Endothelial cell of umbilical vein (primary cell): ENCODE measurements at regions not wholly inside any gene's neighbourhood (a gene's known extent, or its start where the extent isn't known, plus 50 kb on each side); places are given as distances from the start of the nearest gene placed in this dataset.

Experiments used
- BruUV-seq: library from RNA; stranded (reverse); fragments of 400-500 nt; replicated peaks from 2 replicates; lab custom pipeline; 2021; lab: Mats Ljungman, UMichigan
- CTCF ChIA-PET: fragments of 300-600, 350-600 bp; sonication (Branson Sonifier 250); formaldehyde crosslinking; loops from one replicate; lab custom pipeline; 2021; ENCODE audit warnings: antibody characterized with exemption, inconsistent platforms; lab: Charles Lee
- POLR2A ChIA-PET: fragments of 300-600, 350-600 bp; sonication (Branson Sonifier 250); formaldehyde crosslinking; loops from one replicate; lab custom pipeline; 2021; ENCODE audit warnings: antibody characterized with exemption, inconsistent platforms; lab: Charles Lee
- DNase-seq: peaks from one replicate; pipeline ENCODE4 v3.0.0-alpha.2; 2011; ENCODE audit warnings: low read depth, low spot score
- FAIRE-seq: peaks from 2 replicates; lab custom pipeline; 2011; peaks lifted over from hg19 to GRCh38; lab: Jason Lieb, UNC
- H2AFZ ChIP-seq: 2 replicates; pipeline ENCODE4 v1.6.0; 2012; ENCODE audit warnings: low read depth, low read length, control low read depth, inconsistent platforms
- H3K27ac ChIP-seq: 2 replicates; pipeline ENCODE4 v1.5.1; 2011; ENCODE audit warnings: low read depth, mild to moderate bottlenecking, control low read depth, low read length, moderate library complexity; ENCODE audit not compliant: insufficient read depth
- H3K27me3 ChIP-seq, 2 experiments: 2 replicates each; pipeline versions ENCODE4 v1.6.0 to v1.6.1; 2011; ENCODE audit warnings: low read length in 2 of 2, mixed read lengths in 1 of 2; ENCODE audit not compliant: control insufficient read depth in 2 of 2, insufficient read depth in 2 of 2
- H3K36me3 ChIP-seq, 2 experiments: 2 replicates in 1 of 2; 3 replicates in 1 of 2; pipeline ENCODE4 v1.5.1; 2011; ENCODE audit warnings: low read length in 2 of 2, mild to moderate bottlenecking in 1 of 2, moderate library complexity in 1 of 2; ENCODE audit not compliant: control insufficient read depth in 2 of 2, insufficient read depth in 2 of 2; ENCODE audit errors: extremely low read depth in 1 of 2
- H3K4me1 ChIP-seq: 3 replicates; pipeline ENCODE4 v1.5.1; 2011; ENCODE audit warnings: mild to moderate bottlenecking, low read length; ENCODE audit not compliant: control insufficient read depth, insufficient read depth; ENCODE audit errors: extremely low read depth
- H3K4me2 ChIP-seq: 2 replicates; pipeline ENCODE4 v1.6.1; 2011; ENCODE audit warnings: low read length, control low read depth, mixed read lengths; ENCODE audit not compliant: insufficient read depth
- H3K4me3 ChIP-seq, 3 experiments: fragments of 200-600 bp in 1 of 3; sonication (generic), shearing (Covaris generic) in 1 of 3; replicated peaks in 1 of 3; 2 replicates each; pipeline ENCODE4 v1.5.1; 2011 to 2016; ENCODE audit warnings: control low read depth in 3 of 3, low read length in 3 of 3, mild to moderate bottlenecking in 2 of 3, inconsistent platforms in 1 of 3, low read depth in 1 of 3, moderate library complexity in 1 of 3; ENCODE audit not compliant: insufficient read depth in 1 of 3
- H3K79me2 ChIP-seq: 2 replicates; pipeline ENCODE4 v1.6.0; 2012; ENCODE audit warnings: low read length, inconsistent platforms; ENCODE audit not compliant: control insufficient read depth, insufficient read depth
- H3K9ac ChIP-seq: replicated peaks from 2 replicates; pipeline ENCODE3; 2011; ENCODE audit warnings: low read length, control low read depth; ENCODE audit not compliant: insufficient read depth; ENCODE audit errors: extremely low read depth
- H3K9me1 ChIP-seq: replicated peaks from 3 replicates; pipeline ENCODE4 v1.6.0; 2011; ENCODE audit warnings: mild to moderate bottlenecking, low read length; ENCODE audit not compliant: control insufficient read depth, insufficient read depth; ENCODE audit errors: extremely low read depth
- H3K9me3 ChIP-seq: replicated peaks from 2 replicates; pipeline ENCODE4 v1.5.1; 2012; ENCODE audit warnings: low read length, inconsistent platforms; ENCODE audit not compliant: control insufficient read depth, insufficient read depth
- H4K20me1 ChIP-seq: replicated peaks from 2 replicates; pipeline ENCODE3; 2011; ENCODE audit warnings: mild to moderate bottlenecking, low read length; ENCODE audit not compliant: control insufficient read depth, insufficient read depth; ENCODE audit errors: extremely low read depth
- CTCF ChIP-seq, 2 donors: IDR thresholded peaks; 1 replicate in 1 of 2; 2 replicates in 1 of 2; pipeline ENCODE4 v1.5.1; 2011; ENCODE audit warnings: low read length in 2 of 2, mild to moderate bottlenecking in 2 of 2, moderate library complexity in 2 of 2, control low read depth in 1 of 2, inconsistent platforms in 1 of 2, low read depth in 1 of 2; ENCODE audit not compliant: insufficient read depth in 1 of 2; ENCODE audit errors: extremely low read depth in 1 of 2
- EZH2 ChIP-seq: IDR thresholded peaks from 2 replicates; pipeline ENCODE4 v1.6.1; 2012; ENCODE audit warnings: borderline replicate concordance, low read depth, mild to moderate bottlenecking, moderate library complexity, low read length, inconsistent platforms; ENCODE audit not compliant: severe bottlenecking
- FOS ChIP-seq: IDR thresholded peaks from 2 replicates; pipeline ENCODE4 v1.6.1; 2011; ENCODE audit warnings: mild to moderate bottlenecking, low read length, moderate library complexity, borderline replicate concordance; ENCODE audit not compliant: insufficient read depth
- GATA2 ChIP-seq: IDR thresholded peaks from 2 replicates; pipeline ENCODE4 v1.7.0; 2011; ENCODE audit warnings: low read depth, mild to moderate bottlenecking, moderate library complexity, mixed read lengths, low read length; ENCODE audit not compliant: insufficient read length, insufficient read depth
- JUN ChIP-seq: IDR thresholded peaks from 2 replicates; pipeline ENCODE4 v1.6.1; 2011; ENCODE audit warnings: borderline replicate concordance, low read depth; ENCODE audit not compliant: insufficient read length, insufficient read depth
- MAX ChIP-seq: IDR thresholded peaks from 2 replicates; pipeline ENCODE4 v1.6.1; 2011; ENCODE audit not compliant: insufficient read depth, insufficient read length
- MYC ChIP-seq: IDR thresholded peaks from one replicate; pipeline ENCODE4 v1.6.1; 2011; ENCODE audit warnings: mild to moderate bottlenecking, low read depth, low read length
- POLR2A ChIP-seq: IDR thresholded peaks from 2 replicates; pipeline ENCODE4 v1.6.1; 2012; ENCODE audit warnings: low read depth, mild to moderate bottlenecking, control low read depth, low read length
- POLR2AphosphoS5 ChIP-seq: IDR thresholded peaks from 2 replicates; pipeline ENCODE4 v1.6.1; 2012; ENCODE audit warnings: low read depth, mild to moderate bottlenecking, control low read depth, low read length, moderate library complexity; ENCODE audit not compliant: insufficient read depth
- dilution Hi-C: fragments of 300-500 bp; cut with MboI; formaldehyde crosslinking; loops from one replicate; pipeline ENCODE4 v1.15.0; 2019; ENCODE audit warnings: low sequenced_read_pairs; ENCODE audit not compliant: extremely low pct_ligation_motif_present
- intact Hi-C: fragments of 100-400 bp; cut with micrococcal nuclease; formaldehyde crosslinking; loops from one replicate; pipeline ENCODE4 v1.10.0; 2022

GRCh38 chr11:116184763-116185162 is 588.0 kb downstream of the BUD13 start:
- no peaks in the 10 kb centered on the region for H4K20me1 ChIP-seq
- FAIRE-seq: no peak

More at GRCh38 chr11:116184763-116185162, 588.0 kb downstream of the BUD13 start:
- dilution Hi-C loops: no loop called here
- ChIA-PET POLR2A (no interaction called here), CTCF (no interaction called here)
- no peaks in the 10 kb centered on the region for H3K4me1 ChIP-seq
- H3K9me3 ChIP-seq: no peaks in the 10 kb centered on the region
- no peaks in the 10 kb centered on the region for H3K36me3 ChIP-seq
- no peak overlapping the region for H3K4me2 ChIP-seq
- H3K27ac ChIP-seq: no peak overlapping the region
- H3K9ac ChIP-seq: no peak overlapping the region
- intact Hi-C loops: no loop called here
- no peak for TF ChIP-seq FOS
- no peak for TF ChIP-seq CTCF (IDR thresholded peaks at IDR 0.05; ENCODE audit: extremely low read depth in 1 of 2, insufficient read depth in 1 of 2, low read depth in 1 of 2, low read length in 2 of 2)
- TF ChIP-seq GATA2: no peak
- no peak for TF ChIP-seq JUN
- TF ChIP-seq POLR2A: no peak
- TF ChIP-seq POLR2AphosphoS5: no peak
- no peak for TF ChIP-seq MYC
- TF ChIP-seq MAX: no peak
- TF ChIP-seq EZH2: no peak
- H2AFZ ChIP-seq: no peak overlapping the region
- H3K9me1 ChIP-seq: no peaks in the 10 kb centered on the region
- H3K79me2 ChIP-seq: no peaks in the 10 kb centered on the region
- no peaks in the 10 kb centered on the region for H3K27me3 ChIP-seq
- no TSS peak for BruUV-seq
- no peak overlapping the region for H3K4me3 ChIP-seq
- no peak for DNase-seq
